22Rv1 (cell line): ENCODE measurements at regions not wholly inside any gene's neighbourhood (a gene's known extent, or its start where the extent isn't known, plus 50 kb on each side); places are given as distances from the start of the nearest gene placed in this dataset.

ENCODE experiments used
- ZFX ChIP-seq: fragments of 450-650 bp; IDR thresholded peaks from 2 replicates; pipeline ENCODE4 v1.6.1; 2017; ENCODE audit warnings: antibody characterized with exemption, borderline replicate concordance
- TF ChIP-seq, protein P1 (sequence below): fragments of 450-650 bp; IDR thresholded peaks from 2 replicates; pipeline ENCODE4 v1.5.1; 2017; ENCODE audit warnings: mild to moderate bottlenecking

DNA sequence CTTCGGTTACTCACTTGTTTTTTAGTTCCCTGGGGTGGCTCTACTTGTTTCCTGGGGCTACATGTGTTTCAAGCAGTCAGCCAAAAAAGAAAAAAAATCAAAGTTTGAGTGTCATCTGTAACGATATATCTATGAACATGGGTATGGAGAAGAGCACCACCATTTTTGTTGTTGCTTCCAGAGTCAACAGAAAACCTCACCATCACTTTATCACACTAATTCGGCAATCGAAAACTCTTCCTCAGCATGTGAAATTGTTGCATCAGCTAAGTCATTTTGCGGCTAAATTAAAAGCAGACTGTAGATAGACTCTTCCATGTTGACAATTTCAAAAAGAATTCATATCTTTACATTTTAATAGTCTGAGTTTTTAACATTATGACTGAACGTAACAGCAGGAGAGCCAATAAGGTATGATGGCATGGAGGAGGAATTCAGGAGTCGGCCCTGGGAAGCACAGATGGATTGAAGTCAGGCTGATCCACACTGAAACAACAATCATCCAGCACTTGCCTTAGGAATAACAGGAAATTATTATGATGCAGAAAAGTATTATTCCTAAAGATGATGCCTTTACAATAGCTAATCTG lies 455.7 kb upstream of the KLF6 start:
- TF ChIP-seq, protein P1, sequence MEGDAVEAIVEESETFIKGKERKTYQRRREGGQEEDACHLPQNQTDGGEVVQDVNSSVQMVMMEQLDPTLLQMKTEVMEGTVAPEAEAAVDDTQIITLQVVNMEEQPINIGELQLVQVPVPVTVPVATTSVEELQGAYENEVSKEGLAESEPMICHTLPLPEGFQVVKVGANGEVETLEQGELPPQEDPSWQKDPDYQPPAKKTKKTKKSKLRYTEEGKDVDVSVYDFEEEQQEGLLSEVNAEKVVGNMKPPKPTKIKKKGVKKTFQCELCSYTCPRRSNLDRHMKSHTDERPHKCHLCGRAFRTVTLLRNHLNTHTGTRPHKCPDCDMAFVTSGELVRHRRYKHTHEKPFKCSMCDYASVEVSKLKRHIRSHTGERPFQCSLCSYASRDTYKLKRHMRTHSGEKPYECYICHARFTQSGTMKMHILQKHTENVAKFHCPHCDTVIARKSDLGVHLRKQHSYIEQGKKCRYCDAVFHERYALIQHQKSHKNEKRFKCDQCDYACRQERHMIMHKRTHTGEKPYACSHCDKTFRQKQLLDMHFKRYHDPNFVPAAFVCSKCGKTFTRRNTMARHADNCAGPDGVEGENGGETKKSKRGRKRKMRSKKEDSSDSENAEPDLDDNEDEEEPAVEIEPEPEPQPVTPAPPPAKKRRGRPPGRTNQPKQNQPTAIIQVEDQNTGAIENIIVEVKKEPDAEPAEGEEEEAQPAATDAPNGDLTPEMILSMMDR: no peak
- TF ChIP-seq ZFX: no peak
